ENCODE measurements at regions not wholly inside any gene's neighbourhood (a gene's known extent, or its start where the extent isn't known, plus 50 kb on each side); places are given as distances from the start of the nearest gene placed in this dataset.

GRCh38 chrX:125101971-125102755 is 217.5 kb upstream of the TEX13C start:
- TF ChIP-seq CTCF (IDR thresholded peaks at IDR 0.05; ENCODE audit: poor library complexity) (no peak), EZH2 (IDR thresholded peaks at IDR 0.05; ENCODE audit: borderline replicate concordance) (no peak), EZH2phosphoT487 (IDR thresholded peaks at IDR 0.05; ENCODE audit: low read depth, severe bottlenecking, unreplicated experiment) (no peak)

Measured in hepatocyte (in vitro differentiated cells).